Nephron progenitor cell (in vitro differentiated cells): ENCODE measurements at regions not wholly inside any gene's neighbourhood (a gene's known extent, or its start where the extent isn't known, plus 50 kb on each side); places are given as distances from the start of the nearest gene placed in this dataset.

ENCODE experiments used
- DNase-seq: peaks from one replicate; pipeline ENCODE4 v3.0.0; 2021
- H3K27ac Mint-ChIP-seq: 2 replicates; pipeline ENCODE4 v1.8.0; 2021; ENCODE audit warnings: mild to moderate bottlenecking, moderate library complexity, mixed read lengths
- H3K27me3 Mint-ChIP-seq: 2 replicates; pipeline ENCODE4 v1.8.0; 2021; ENCODE audit warnings: mild to moderate bottlenecking, low read depth, mixed read lengths; ENCODE audit not compliant: poor library complexity
- H3K36me3 Mint-ChIP-seq: 2 replicates; pipeline ENCODE4 v1.8.0; 2021; ENCODE audit warnings: low read depth, mixed read lengths
- H3K4me1 Mint-ChIP-seq: 2 replicates; pipeline ENCODE4 v1.8.0; 2021; ENCODE audit warnings: mixed read lengths
- H3K4me3 Mint-ChIP-seq: 2 replicates; pipeline ENCODE4 v1.8.0; 2021; ENCODE audit warnings: mild to moderate bottlenecking, moderate library complexity, mixed read lengths
- H3K9me3 Mint-ChIP-seq: 2 replicates; pipeline ENCODE4 v1.8.0; 2021; ENCODE audit warnings: mild to moderate bottlenecking, moderate library complexity, mixed read lengths
- TF ChIP-seq, protein P1 (sequence below): fragments of 200-600 bp; sonication (generic); IDR thresholded peaks from 2 replicates; pipeline ENCODE4 v1.5.0; 2021; ENCODE audit warnings: antibody characterized with exemption

- Mint-ChIP-seq H3K4me3 (no peak overlapping the region), H3K27me3 (no peaks in the 10 kb centered on the region), H3K27ac (no peak overlapping the region), H3K36me3 (peaks cover 13% of the 10 kb centered on the region), H3K9me3 (peaks cover 28% of the 10 kb centered on the region), H3K4me1 (peaks cover 8% of the 10 kb centered on the region)
- no peak for DNase-seq
- TF ChIP-seq, protein P1, sequence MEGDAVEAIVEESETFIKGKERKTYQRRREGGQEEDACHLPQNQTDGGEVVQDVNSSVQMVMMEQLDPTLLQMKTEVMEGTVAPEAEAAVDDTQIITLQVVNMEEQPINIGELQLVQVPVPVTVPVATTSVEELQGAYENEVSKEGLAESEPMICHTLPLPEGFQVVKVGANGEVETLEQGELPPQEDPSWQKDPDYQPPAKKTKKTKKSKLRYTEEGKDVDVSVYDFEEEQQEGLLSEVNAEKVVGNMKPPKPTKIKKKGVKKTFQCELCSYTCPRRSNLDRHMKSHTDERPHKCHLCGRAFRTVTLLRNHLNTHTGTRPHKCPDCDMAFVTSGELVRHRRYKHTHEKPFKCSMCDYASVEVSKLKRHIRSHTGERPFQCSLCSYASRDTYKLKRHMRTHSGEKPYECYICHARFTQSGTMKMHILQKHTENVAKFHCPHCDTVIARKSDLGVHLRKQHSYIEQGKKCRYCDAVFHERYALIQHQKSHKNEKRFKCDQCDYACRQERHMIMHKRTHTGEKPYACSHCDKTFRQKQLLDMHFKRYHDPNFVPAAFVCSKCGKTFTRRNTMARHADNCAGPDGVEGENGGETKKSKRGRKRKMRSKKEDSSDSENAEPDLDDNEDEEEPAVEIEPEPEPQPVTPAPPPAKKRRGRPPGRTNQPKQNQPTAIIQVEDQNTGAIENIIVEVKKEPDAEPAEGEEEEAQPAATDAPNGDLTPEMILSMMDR = no peak
Observed at GRCh38 chr2:220932041-220932440, 640.1 kb downstream of the EPHA4 start.

GRCh38 chr2:220935789-220936321 lies 636.2 kb downstream of the EPHA4 start:
- H3K4me1 Mint-ChIP-seq = peaks cover 23% of the 10 kb centered on the region
- TF ChIP-seq, protein P1 = no peak
- no peak for DNase-seq
- no peak overlapping the region for H3K27ac Mint-ChIP-seq
- no peaks in the 10 kb centered on the region for H3K36me3 Mint-ChIP-seq
- H3K27me3 Mint-ChIP-seq = no peaks in the 10 kb centered on the region
- no peak overlapping the region for H3K4me3 Mint-ChIP-seq
- peaks cover 2% of the 10 kb centered on the region for H3K9me3 Mint-ChIP-seq

- DNase-seq = no peak
- no peak overlapping the region for H3K4me3 Mint-ChIP-seq
- H3K27ac Mint-ChIP-seq = peak overlapping the region; percentile 10
- no peaks in the 10 kb centered on the region for H3K36me3 Mint-ChIP-seq
- TF ChIP-seq, protein P1 = no peak
- peaks cover 23% of the 10 kb centered on the region for H3K4me1 Mint-ChIP-seq
- H3K27me3 Mint-ChIP-seq = no peaks in the 10 kb centered on the region
- peaks cover 11% of the 10 kb centered on the region for H3K9me3 Mint-ChIP-seq
Observed at GRCh38 chr2:220936641-220937197, 635.4 kb downstream of the EPHA4 start.

- no peaks in the 10 kb centered on the region for H3K36me3 Mint-ChIP-seq
- H3K4me3 Mint-ChIP-seq = no peak overlapping the region
- H3K27ac Mint-ChIP-seq = no peak overlapping the region
- peaks cover 23% of the 10 kb centered on the region for H3K4me1 Mint-ChIP-seq
- TF ChIP-seq, protein P1 = no peak
- no peak for DNase-seq
- H3K9me3 Mint-ChIP-seq = peaks cover 16% of the 10 kb centered on the region
- no peaks in the 10 kb centered on the region for H3K27me3 Mint-ChIP-seq
Observed at GRCh38 chr2:220937245-220937644, 634.9 kb downstream of the EPHA4 start.

DNA sequence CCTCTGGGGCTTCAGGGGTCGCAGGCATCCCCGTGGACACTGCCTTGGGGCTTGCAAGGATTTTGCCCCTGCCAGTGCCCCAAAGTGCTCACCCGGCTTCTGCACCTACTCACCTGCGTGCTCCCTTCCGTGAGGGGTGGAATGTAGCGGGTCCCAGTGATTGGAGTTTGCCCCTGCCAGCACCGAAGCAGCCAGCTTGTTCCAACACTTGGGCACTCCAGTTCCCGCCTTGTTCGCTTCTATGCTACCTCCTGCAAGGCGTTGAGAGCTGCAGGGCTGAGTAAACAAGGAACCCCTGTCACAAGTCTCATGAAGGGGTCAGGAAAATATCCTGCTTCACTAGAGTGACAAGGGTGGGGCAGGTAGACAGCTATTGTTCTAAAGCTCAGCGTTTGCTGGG lies 631.5 kb downstream of the EPHA4 start:
- Mint-ChIP-seq H3K27ac (no peak overlapping the region), H3K4me1 (peaks cover 23% of the 10 kb centered on the region), H3K9me3 (peaks cover 16% of the 10 kb centered on the region), H3K27me3 (no peaks in the 10 kb centered on the region), H3K36me3 (no peaks in the 10 kb centered on the region), H3K4me3 (no peak overlapping the region)
- no peak for DNase-seq
- TF ChIP-seq, protein P1 = no peak

DNA sequence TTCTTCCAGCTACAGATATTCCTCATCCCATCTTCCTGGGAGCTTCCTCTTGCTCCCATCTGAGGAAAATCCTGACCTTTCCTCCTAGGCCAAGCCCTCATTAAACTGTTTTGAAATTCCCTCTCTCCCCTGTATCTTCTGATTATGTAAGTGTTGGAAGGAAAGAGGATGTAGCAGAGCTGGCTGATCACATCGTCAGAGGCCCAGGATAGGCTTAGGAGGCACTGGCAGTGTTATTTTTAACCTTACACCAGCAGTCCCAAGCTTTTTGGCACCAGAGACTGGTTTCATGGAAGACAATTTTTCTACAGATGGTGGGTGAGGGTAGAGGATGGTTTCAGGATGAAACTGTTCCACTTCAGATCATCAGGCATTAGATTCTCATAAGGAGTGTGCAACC lies 630.4 kb downstream of the EPHA4 start:
- TF ChIP-seq, protein P1 = no peak
- Mint-ChIP-seq H3K27ac (no peak overlapping the region), H3K36me3 (no peaks in the 10 kb centered on the region), H3K4me3 (no peak overlapping the region), H3K27me3 (no peaks in the 10 kb centered on the region), H3K9me3 (peaks cover 16% of the 10 kb centered on the region), H3K4me1 (peaks cover 18% of the 10 kb centered on the region)
- no peak for DNase-seq
